ENCODE measurements at regions not wholly inside any gene's neighbourhood (a gene's known extent, or its start where the extent isn't known, plus 50 kb on each side); places are given as distances from the start of the nearest gene placed in this dataset.

DNA sequence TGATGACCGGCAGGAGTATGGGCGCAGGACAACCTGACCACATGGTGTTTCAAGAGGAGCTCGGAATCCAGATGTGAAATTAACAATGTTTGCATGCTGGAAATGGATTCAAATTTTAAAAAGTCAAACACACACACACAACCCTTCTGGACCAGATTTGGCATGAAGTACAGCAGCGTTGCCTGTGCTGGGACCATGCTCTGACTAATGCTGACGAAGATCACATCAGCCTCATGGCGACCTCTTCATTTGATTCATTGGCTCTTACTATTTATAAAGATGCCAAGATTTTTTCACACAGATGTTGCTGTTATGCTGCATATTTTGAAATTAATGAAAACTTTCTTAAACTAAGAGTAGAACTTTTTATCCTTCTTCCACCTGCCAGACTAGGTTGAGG, 926.6 kb upstream of the TMEM132C start:
- DNase-seq, result no peak

- DNase-seq, result no peak
These were observed 924.1 kb upstream of the TMEM132C start for GRCh38 chr12:127342861-127343260.

GRCh38 chr12:127343940-127344339, 923.0 kb upstream of the TMEM132C start:
- no peak for DNase-seq

DNA sequence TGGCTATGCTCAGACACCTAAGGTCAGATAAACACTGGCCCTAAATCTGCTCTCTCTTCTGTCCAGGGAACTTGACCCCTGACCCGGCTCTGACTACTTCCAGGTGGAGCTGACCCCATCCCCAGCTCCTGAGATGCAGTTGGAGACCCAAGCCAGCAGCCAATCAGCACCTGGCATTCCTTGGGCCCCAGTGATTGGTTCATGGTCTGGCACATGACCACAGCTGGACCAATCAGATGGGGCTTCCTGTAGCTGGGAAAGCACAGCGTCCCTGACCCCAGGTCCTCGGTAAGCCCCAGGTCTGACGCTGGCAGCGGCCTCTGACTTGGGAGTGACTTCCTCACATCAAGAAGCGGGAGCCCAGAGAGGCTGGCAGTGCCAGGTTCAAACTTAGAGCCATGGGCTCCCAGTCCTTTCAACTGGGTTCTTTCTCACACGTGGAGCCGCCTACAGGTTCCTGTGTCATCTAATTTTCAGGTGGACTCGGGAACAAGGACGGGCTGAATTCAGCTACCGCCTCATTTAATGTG, 915.4 kb upstream of the TMEM132C start:
- no peak for DNase-seq

- DNase-seq, result no peak
These were observed 911.7 kb upstream of the TMEM132C start for GRCh38 chr12:127355061-127355841.

DNA sequence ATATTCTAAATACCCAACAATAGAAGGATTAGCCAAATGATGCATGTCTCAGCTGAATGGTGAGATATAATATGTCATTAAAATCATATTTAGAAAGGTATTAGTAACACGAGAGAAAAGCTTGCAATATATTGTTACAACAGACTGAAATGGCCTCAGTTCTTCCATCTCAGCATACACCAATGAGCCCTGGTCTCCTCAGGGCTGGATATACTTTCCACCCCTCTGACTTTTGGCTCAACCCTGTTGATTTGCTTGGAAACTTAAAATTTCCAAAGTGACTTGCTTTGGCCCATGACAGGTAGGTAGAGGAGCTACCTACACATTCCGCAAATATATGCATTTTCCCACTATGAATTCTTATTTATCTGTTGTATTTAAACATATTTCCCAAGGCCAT, 908.1 kb upstream of the TMEM132C start:
- peak in 1 of 3 donors; percentile 45 for DNase-seq

GRCh38 chr12:127360580-127360979, 906.4 kb upstream of the TMEM132C start:
- DNase-seq, result peak in 1 of 3 donors; percentile 11

DNA sequence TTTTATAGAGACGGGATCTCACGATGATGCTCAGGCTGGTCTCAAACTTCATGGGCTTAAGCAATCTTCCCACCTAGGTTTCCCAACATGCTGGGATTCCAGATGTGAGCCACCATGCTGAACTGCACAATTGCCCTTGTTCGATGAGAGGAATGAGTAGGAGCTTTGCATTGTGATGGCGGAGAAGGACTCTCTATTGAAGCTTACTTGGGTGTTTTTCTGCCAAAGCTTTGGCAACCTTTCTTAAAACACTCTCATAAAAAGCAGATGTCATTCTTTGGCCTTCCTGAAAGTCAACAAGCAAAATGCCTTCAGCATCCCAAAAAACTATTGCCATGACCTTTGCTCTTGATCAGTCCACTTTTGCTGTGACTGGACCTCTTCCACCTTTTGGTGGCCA, 904.8 kb upstream of the TMEM132C start:
- DNase-seq, result no peak

- no peak for DNase-seq
These were observed 903.6 kb upstream of the TMEM132C start for GRCh38 chr12:127363392-127363791.

DNA sequence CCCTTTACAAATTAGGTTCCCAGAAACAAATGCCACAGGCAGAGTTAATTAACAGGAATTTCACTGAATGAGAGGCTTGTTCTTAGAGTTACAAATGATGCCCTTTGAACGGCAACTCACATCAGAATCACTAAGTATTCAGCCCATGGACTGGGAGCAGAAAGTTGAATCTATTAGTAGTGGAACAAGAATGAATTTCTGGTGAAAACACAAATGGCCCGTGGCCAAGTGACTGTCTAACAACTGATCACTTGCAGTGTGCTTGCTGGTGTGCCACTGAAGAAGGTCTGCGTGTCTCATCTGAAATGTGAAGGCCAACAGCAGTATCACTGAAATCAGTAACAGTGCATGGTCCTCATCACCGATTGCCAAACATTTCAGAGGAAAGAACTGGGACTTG, 893.4 kb upstream of the TMEM132C start:
- no peak for DNase-seq

- DNase-seq, result no peak
These were observed 892.5 kb upstream of the TMEM132C start for GRCh38 chr12:127374447-127374846.

DNA sequence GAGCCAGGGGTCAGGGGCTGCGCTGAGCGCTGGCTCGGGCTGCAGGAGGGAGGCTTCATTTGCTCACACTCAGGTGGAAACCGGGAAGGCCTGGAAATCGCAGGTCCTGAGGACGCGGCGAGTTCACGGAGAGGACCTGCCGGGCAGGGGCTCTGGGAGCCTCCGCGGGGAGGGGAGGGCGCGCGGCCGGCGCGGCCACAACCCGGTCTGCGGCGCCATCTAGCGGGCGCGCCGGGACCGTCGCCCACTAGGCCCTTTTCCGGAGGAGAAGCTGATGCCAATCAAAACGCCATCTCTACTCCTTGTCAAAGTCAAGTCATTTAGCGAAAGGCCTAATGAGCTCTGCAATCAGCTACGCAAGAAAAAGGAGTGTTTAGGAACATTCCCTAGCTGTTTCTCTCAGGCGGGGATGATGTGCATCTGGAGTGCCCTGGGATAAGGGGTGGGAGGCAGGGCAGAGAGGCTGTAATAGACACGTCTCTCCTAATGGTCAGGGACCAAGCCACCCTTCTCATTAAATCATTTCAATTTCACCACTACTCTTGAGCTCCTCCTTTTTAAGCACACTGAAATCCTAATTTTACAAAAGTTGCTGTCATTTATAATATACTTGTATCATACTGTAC, 885.8 kb upstream of the TMEM132C start:
- peak in 2 of 3 donors; percentile 52 to 64 for DNase-seq

- DNase-seq, result no peak
These were observed 885.3 kb upstream of the TMEM132C start for GRCh38 chr12:127381681-127382080.

DNA sequence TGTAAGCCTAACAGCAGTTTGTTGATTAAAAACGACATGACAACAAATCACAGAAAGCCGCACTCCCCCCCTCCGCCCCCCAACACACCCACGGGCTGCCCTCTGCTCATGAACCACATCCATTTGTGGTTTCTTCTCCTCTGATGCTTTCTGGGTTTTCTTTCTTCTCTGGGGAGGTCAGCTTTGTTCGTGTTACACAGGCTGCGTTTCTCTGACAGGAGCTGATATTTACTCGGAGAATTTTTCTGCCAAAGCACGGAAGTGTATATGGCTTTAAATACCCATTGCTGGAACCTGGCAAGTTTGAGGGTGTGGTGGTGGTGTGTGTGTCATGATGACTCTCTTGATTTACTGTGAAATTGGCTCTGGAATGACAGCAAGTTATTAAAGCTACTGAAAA, 883.7 kb upstream of the TMEM132C start:
- no peak for DNase-seq

DNA sequence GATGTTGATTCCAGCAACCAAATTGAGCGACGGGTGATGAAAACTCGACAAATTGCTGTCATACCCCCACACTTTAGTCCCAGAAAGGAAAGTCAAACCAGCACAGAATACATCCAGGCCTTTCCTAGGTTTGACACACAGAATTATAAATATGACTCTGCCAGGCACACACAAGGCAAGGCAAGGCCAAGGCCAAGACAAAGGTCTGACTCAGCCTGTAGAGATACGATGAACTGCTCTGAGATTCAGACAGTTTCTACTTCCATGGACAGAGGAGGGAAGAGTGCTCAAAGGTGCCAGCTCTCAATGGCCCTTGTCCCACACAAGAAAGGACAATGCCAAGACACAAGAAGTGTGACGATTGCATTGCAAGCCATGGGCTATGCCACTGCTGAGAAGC, 880.2 kb upstream of the TMEM132C start:
- no peak for DNase-seq

DNA sequence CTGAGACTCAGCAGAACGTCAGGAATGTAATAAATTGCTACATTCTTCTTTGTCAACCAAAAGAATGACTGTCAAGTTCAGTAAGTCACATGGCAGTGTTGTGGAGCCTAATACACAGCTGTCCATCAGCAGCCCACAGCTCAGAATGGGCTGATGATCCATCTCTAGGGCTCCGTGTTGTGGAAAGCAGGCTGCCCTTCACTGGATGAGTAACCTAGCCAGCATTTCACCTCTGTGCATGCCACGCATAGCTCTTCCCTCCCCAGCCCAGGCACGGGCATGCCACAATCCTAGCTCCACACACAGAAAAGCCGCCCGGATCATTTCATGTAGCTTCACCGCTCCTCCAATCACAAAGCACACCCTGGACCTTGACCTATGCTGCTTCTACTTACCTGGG, 878.0 kb upstream of the TMEM132C start:
- no peak for DNase-seq

DNA sequence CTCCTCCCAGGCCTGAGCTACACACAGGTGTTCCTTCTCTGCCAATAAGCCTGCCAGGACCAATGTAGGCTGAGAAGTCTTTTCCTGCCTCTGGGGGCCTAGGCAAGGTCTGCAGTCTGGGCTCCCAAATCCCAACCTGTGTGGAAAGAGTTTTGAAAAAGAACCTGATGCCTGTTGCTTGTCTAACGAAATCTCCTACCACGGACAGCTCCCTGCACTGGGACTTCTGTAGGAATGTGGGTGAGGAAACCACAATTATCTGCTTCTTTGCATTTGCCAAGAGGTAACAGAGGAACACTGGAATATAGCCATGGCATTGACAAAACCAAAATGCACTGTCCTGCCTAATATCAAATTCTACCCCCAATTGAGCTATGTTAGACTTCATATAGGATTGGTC, 877.0 kb upstream of the TMEM132C start:
- peak; percentile 26 to 50 (median 47) for DNase-seq

GRCh38 chr12:127393465-127393864, 873.5 kb upstream of the TMEM132C start:
- no peak for DNase-seq

- DNase-seq, result peak in 1 of 3 donors; percentile 33
These were observed 873.1 kb upstream of the TMEM132C start for GRCh38 chr12:127393896-127394295.

DNA sequence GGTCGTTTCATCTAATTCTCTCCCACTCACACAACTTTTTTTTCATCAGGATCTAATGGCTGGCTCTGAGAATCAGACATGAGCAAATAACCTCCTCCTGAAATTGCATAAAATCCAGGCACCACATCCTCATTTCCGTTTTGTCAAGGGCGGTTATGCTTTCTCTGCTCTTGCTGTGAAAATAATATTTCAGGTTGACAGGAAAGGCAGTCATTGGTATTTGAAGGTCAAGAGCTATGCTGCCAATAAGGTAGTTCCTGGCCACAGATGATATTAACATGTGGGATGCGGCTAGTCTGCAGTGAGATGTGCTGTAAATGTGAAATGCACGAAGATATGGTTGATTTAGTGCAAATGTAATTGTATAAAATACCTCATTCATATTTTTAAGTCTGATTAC, 870.2 kb upstream of the TMEM132C start:
- DNase-seq, result no peak

- DNase-seq, result no peak
These were observed 868.8 kb upstream of the TMEM132C start for GRCh38 chr12:127398016-127398710.

DNA sequence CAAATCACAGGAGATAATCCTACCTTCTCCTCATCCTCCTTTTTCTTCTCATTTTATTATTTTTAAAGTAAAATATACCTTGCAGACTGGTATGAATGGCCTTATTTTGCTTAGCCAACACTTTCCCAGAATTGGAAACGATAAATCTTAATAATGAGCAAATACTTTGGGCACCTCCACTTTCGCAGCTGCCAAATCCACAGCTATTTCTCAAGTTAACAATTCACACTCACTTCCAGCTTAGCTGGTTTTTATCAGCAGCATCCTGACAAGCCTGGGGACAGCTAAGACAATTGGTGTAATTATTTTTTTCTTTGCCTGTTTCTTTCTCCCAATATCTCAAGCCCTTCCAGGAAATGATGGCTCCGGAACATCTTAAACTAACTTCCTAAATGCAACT, 867.5 kb upstream of the TMEM132C start:
- DNase-seq, result no peak

DNA sequence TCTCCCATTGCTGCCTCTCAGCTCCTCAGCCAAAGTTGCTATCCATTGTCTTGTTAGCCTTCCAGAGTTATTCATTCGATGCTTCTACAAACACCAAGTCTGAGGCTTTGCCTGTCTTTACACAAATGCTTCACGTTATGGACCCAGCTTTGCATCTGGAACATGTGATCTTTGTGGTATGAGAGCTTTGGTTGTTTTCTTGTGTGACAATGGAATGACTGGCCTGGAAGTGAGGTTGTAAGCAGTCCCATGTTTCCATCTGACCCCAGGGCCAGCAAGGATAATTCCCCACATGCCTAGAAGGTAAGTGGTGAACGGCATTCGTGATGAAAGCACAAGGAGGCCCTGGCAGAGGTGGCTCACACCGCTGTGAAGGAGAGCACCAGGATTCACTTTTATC, 866.7 kb upstream of the TMEM132C start:
- DNase-seq, result no peak

All from muscle of back (tissue), 3 donors.